GM12874 (cell line): ENCODE measurements at regions not wholly inside any gene's neighbourhood (a gene's known extent, or its start where the extent isn't known, plus 50 kb on each side); places are given as distances from the start of the nearest gene placed in this dataset.

Experiments
- CTCF ChIP-seq: IDR thresholded peaks from 2 replicates; pipeline ENCODE4 v1.5.1; 2011; ENCODE audit warnings: low read depth, mild to moderate bottlenecking, control low read depth, low read length, moderate library complexity; ENCODE audit not compliant: insufficient read depth

DNA sequence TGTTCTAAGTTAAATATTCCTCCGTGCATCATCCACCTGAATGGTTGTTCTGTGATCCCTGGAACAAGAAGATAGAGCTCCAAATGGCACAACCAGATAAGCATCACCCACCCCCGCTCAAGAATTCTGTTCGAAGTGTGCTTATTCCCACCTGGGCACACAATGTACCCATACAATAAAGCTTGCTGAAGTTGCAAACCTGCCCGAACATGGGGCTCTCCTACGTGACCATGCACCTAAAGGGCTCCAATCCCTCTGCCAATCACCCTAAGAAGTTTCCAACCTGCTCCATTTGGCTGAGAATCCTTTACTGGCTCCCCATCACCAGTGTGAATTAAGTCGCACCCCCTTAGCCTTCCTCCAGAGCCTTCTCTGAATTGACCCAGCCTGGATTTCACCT, 1157.4 kb downstream of the TBC1D22A start:
- TF ChIP-seq CTCF = no peak

DNA sequence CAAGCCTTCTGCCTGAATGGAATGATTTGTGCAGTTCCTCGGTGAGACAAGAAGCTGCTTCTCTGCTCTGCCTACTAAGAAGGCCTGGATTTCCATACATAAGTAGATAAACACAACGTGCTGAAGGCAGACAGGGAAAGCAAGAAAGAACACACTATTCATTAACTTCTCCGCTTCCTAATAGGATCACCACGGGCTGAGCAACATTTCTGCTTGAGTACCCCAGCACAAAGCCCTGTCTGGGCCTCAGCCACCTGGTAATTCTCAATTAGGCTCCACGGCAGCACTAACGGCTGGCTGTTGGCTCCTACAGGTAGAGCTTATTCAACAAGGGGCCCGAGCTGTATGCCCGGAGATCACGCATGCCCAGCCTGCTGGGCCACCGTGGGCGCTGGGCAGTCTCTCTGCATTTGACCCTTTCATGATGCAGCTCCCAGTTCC, 1156.6 kb downstream of the TBC1D22A start:
- TF ChIP-seq CTCF = no peak

- no peak for TF ChIP-seq CTCF
These were observed 1155.9 kb downstream of the TBC1D22A start for GRCh38 chr22:47918276-47918921.

- no peak for TF ChIP-seq CTCF
These were observed 1152.1 kb downstream of the TBC1D22A start for GRCh38 chr22:47914481-47915097.

GRCh38 chr22:47902646-47903180, 1140.3 kb downstream of the TBC1D22A start:
- no peak for TF ChIP-seq CTCF

DNA sequence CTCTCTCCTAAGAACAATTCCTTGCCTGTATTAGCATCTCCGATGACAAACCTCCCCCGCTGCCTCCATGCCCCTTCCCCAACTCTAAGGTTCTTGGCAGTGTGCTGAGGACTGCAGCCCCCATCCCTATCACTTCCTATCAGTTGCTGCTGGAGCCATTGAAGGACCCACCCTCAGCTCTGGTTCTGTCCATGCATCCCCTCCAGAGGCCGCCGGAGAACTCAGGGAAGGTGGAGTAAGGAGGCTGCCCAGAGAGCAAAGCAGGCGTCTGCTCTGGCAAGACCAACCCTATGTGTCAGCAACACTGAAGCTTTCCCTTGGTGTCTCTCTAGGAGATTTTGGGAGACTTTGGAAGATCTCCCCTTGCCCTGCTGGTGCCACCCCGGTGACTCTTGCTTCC, 1139.5 kb downstream of the TBC1D22A start:
- TF ChIP-seq CTCF = no peak

- TF ChIP-seq CTCF = no peak
These were observed 1137.4 kb downstream of the TBC1D22A start for GRCh38 chr22:47899894-47900293.
